ENCODE measurements at regions not wholly inside any gene's neighbourhood (a gene's known extent, or its start where the extent isn't known, plus 50 kb on each side); places are given as distances from the start of the nearest gene placed in this dataset.

- H3K36me3 ChIP-seq (ENCODE audit: control insufficient read depth in 3 of 3, insufficient read depth in 2 of 3, low read depth in 1 of 3, low read length in 3 of 3) = no peaks in the 10 kb centered on the region
- no peaks in the 10 kb centered on the region for H3K4me1 ChIP-seq (ENCODE audit: control insufficient read depth in 3 of 3, insufficient read depth in 2 of 3, low read depth in 1 of 3, low read length in 2 of 3)
- no peak overlapping the region for H3K27ac ChIP-seq (ENCODE audit: low read depth in 1 of 3, low read length in 2 of 3)
- no peaks in the 10 kb centered on the region for H3K9me3 ChIP-seq (ENCODE audit: control insufficient read depth in 2 of 2, insufficient read depth in 1 of 2, low read depth in 1 of 2, low read length in 1 of 2)
- no peak for FAIRE-seq
- WGBS, 3 donors = 77 to 86% (median 83%) methylated on average over 5 of the region's 5 CpGs
- DNase-seq = no peak
- H3K4me3 ChIP-seq (ENCODE audit: low read depth in 1 of 3, low read length in 3 of 3) = no peak overlapping the region
- H3K27me3 ChIP-seq (ENCODE audit: control insufficient read depth in 3 of 3, insufficient read depth in 3 of 3, low read length in 3 of 3) = no peaks in the 10 kb centered on the region
Observed at GRCh38 chr3:69500604-69501003, 114.7 kb upstream of the FRMD4B start.

- no peak overlapping the region for H3K4me3 ChIP-seq (ENCODE audit: low read depth in 1 of 3, low read length in 3 of 3)
- H3K36me3 ChIP-seq (ENCODE audit: control insufficient read depth in 3 of 3, insufficient read depth in 2 of 3, low read depth in 1 of 3, low read length in 3 of 3) = no peaks in the 10 kb centered on the region
- H3K9me3 ChIP-seq (ENCODE audit: control insufficient read depth in 2 of 2, insufficient read depth in 1 of 2, low read depth in 1 of 2, low read length in 1 of 2) = no peaks in the 10 kb centered on the region
- DNase-seq (no peak), FAIRE-seq (no peak)
- no peaks in the 10 kb centered on the region for H3K4me1 ChIP-seq (ENCODE audit: control insufficient read depth in 3 of 3, insufficient read depth in 2 of 3, low read depth in 1 of 3, low read length in 2 of 3)
- no peaks in the 10 kb centered on the region for H3K27me3 ChIP-seq (ENCODE audit: control insufficient read depth in 3 of 3, insufficient read depth in 3 of 3, low read length in 3 of 3)
- WGBS, 3 donors = 63 to 72% (median 67%) methylated on average over 9 of the region's 9 CpGs
- peak overlapping the region in 1 of 3 donors; percentile 1 for H3K27ac ChIP-seq (ENCODE audit: low read depth in 1 of 3, low read length in 2 of 3)
Observed at GRCh38 chr3:69499899-69500421, 114.1 kb upstream of the FRMD4B start.

- Histone ChIP-seq H3K4me1 (ENCODE audit: control insufficient read depth in 3 of 3, insufficient read depth in 2 of 3, low read depth in 1 of 3, low read length in 2 of 3) (no peaks in the 10 kb centered on the region), H3K27ac (ENCODE audit: low read depth in 1 of 3, low read length in 2 of 3) (no peak overlapping the region), H3K36me3 (ENCODE audit: control insufficient read depth in 3 of 3, insufficient read depth in 2 of 3, low read depth in 1 of 3, low read length in 3 of 3) (no peaks in the 10 kb centered on the region), H3K27me3 (ENCODE audit: control insufficient read depth in 3 of 3, insufficient read depth in 3 of 3, low read length in 3 of 3) (no peaks in the 10 kb centered on the region), H3K4me3 (ENCODE audit: low read depth in 1 of 3, low read length in 3 of 3) (no peak overlapping the region), H3K9me3 (ENCODE audit: control insufficient read depth in 2 of 2, insufficient read depth in 1 of 2, low read depth in 1 of 2, low read length in 1 of 2) (no peaks in the 10 kb centered on the region)
- no peak for FAIRE-seq
- DNase-seq = no peak
- 58 to 74% (median 70%) methylated on average over 3 of the region's 3 CpGs for WGBS, 3 donors
Observed at GRCh38 chr3:69499422-69499821, 113.5 kb upstream of the FRMD4B start.

- no peak for FAIRE-seq
Observed at GRCh38 chr3:69496856-69497255, 111.0 kb upstream of the FRMD4B start.

GRCh38 chr3:69494185-69494584, 108.3 kb upstream of the FRMD4B start:
- WGBS, 3 donors = 53 to 60% (median 58%) methylated on average over 3 of the region's 3 CpGs
- no peak overlapping the region for H3K27ac ChIP-seq (ENCODE audit: low read depth in 1 of 3, low read length in 2 of 3)
- FAIRE-seq = no peak
- H3K4me1 ChIP-seq (ENCODE audit: control insufficient read depth in 3 of 3, insufficient read depth in 2 of 3, low read depth in 1 of 3, low read length in 2 of 3) = no peaks in the 10 kb centered on the region
- no peak overlapping the region for H3K4me3 ChIP-seq (ENCODE audit: low read depth in 1 of 3, low read length in 3 of 3)
- H3K27me3 ChIP-seq (ENCODE audit: control insufficient read depth in 3 of 3, insufficient read depth in 3 of 3, low read length in 3 of 3) = peaks cover 0 to 2% (median 0%) of the 10 kb centered on the region in 3 donors
- no peaks in the 10 kb centered on the region for H3K9me3 ChIP-seq (ENCODE audit: control insufficient read depth in 2 of 2, insufficient read depth in 1 of 2, low read depth in 1 of 2, low read length in 1 of 2)
- H3K36me3 ChIP-seq (ENCODE audit: control insufficient read depth in 3 of 3, insufficient read depth in 2 of 3, low read depth in 1 of 3, low read length in 3 of 3) = no peaks in the 10 kb centered on the region
- no peak for DNase-seq

More at GRCh38 chr3:69496856-69497255, 111.0 kb upstream of the FRMD4B start:
- H3K4me3 ChIP-seq (ENCODE audit: low read depth in 1 of 3, low read length in 3 of 3) = no peak overlapping the region
- H3K27ac ChIP-seq (ENCODE audit: low read depth in 1 of 3, low read length in 2 of 3) = no peak overlapping the region
- DNase-seq = no peak
- H3K27me3 ChIP-seq (ENCODE audit: control insufficient read depth in 3 of 3, insufficient read depth in 3 of 3, low read length in 3 of 3) = no peaks in the 10 kb centered on the region
- no peaks in the 10 kb centered on the region for H3K9me3 ChIP-seq (ENCODE audit: control insufficient read depth in 2 of 2, insufficient read depth in 1 of 2, low read depth in 1 of 2, low read length in 1 of 2)
- no peaks in the 10 kb centered on the region for H3K4me1 ChIP-seq (ENCODE audit: control insufficient read depth in 3 of 3, insufficient read depth in 2 of 3, low read depth in 1 of 3, low read length in 2 of 3)
- WGBS, 3 donors = 93 to 96% (median 94%) methylated on average over 3 of the region's 3 CpGs
- H3K36me3 ChIP-seq (ENCODE audit: control insufficient read depth in 3 of 3, insufficient read depth in 2 of 3, low read depth in 1 of 3, low read length in 3 of 3) = no peaks in the 10 kb centered on the region

- WGBS, 3 donors = 70 to 93% (median 91%) methylated on average over 3 of the region's 3 CpGs
- FAIRE-seq = no peak
- no peaks in the 10 kb centered on the region for H3K9me3 ChIP-seq (ENCODE audit: control insufficient read depth in 2 of 2, insufficient read depth in 1 of 2, low read depth in 1 of 2, low read length in 1 of 2)
Observed at GRCh38 chr3:69493157-69493556, 107.3 kb upstream of the FRMD4B start.

GRCh38 chr3:69491975-69492374, 106.1 kb upstream of the FRMD4B start:
- H3K27me3 ChIP-seq (ENCODE audit: control insufficient read depth in 3 of 3, insufficient read depth in 3 of 3, low read length in 3 of 3) = peaks cover 0 to 2% (median 0%) of the 10 kb centered on the region in 3 donors
- 79 to 83% (median 80%) methylated on average over 6 of the region's 6 CpGs for WGBS, 3 donors
- H3K4me1 ChIP-seq (ENCODE audit: control insufficient read depth in 3 of 3, insufficient read depth in 2 of 3, low read depth in 1 of 3, low read length in 2 of 3) = no peaks in the 10 kb centered on the region
- H3K36me3 ChIP-seq (ENCODE audit: control insufficient read depth in 3 of 3, insufficient read depth in 2 of 3, low read depth in 1 of 3, low read length in 3 of 3) = no peaks in the 10 kb centered on the region
- H3K4me3 ChIP-seq (ENCODE audit: low read depth in 1 of 3, low read length in 3 of 3) = no peak overlapping the region
- H3K27ac ChIP-seq (ENCODE audit: low read depth in 1 of 3, low read length in 2 of 3) = no peak overlapping the region
- H3K9me3 ChIP-seq (ENCODE audit: control insufficient read depth in 2 of 2, insufficient read depth in 1 of 2, low read depth in 1 of 2, low read length in 1 of 2) = no peaks in the 10 kb centered on the region
- no peak for DNase-seq
- no peak for FAIRE-seq

More at GRCh38 chr3:69493157-69493556, 107.3 kb upstream of the FRMD4B start:
- DNase-seq = no peak
- Histone ChIP-seq H3K27me3 (ENCODE audit: control insufficient read depth in 3 of 3, insufficient read depth in 3 of 3, low read length in 3 of 3) (peaks cover 0 to 2% (median 0%) of the 10 kb centered on the region in 3 donors), H3K27ac (ENCODE audit: low read depth in 1 of 3, low read length in 2 of 3) (no peak overlapping the region), H3K36me3 (ENCODE audit: control insufficient read depth in 3 of 3, insufficient read depth in 2 of 3, low read depth in 1 of 3, low read length in 3 of 3) (no peaks in the 10 kb centered on the region), H3K4me1 (ENCODE audit: control insufficient read depth in 3 of 3, insufficient read depth in 2 of 3, low read depth in 1 of 3, low read length in 2 of 3) (no peaks in the 10 kb centered on the region), H3K4me3 (ENCODE audit: low read depth in 1 of 3, low read length in 3 of 3) (no peak overlapping the region)

GRCh38 chr3:69490971-69491370, 105.1 kb upstream of the FRMD4B start:
- H3K36me3 ChIP-seq (ENCODE audit: control insufficient read depth in 3 of 3, insufficient read depth in 2 of 3, low read depth in 1 of 3, low read length in 3 of 3) = no peaks in the 10 kb centered on the region
- H3K9me3 ChIP-seq (ENCODE audit: control insufficient read depth in 2 of 2, insufficient read depth in 1 of 2, low read depth in 1 of 2, low read length in 1 of 2) = no peaks in the 10 kb centered on the region
- H3K4me3 ChIP-seq (ENCODE audit: low read depth in 1 of 3, low read length in 3 of 3) = no peak overlapping the region
- no peak for DNase-seq
- FAIRE-seq = no peak
- no peaks in the 10 kb centered on the region for H3K4me1 ChIP-seq (ENCODE audit: control insufficient read depth in 3 of 3, insufficient read depth in 2 of 3, low read depth in 1 of 3, low read length in 2 of 3)
- WGBS, 3 donors = 63 to 74% (median 70%) methylated on average over 5 of the region's 5 CpGs
- peaks cover 0 to 2% (median 0%) of the 10 kb centered on the region in 3 donors for H3K27me3 ChIP-seq (ENCODE audit: control insufficient read depth in 3 of 3, insufficient read depth in 3 of 3, low read length in 3 of 3)
- no peak overlapping the region for H3K27ac ChIP-seq (ENCODE audit: low read depth in 1 of 3, low read length in 2 of 3)

GRCh38 chr3:69490235-69490634, 104.3 kb upstream of the FRMD4B start:
- H3K4me3 ChIP-seq (ENCODE audit: low read depth in 1 of 3, low read length in 3 of 3) = no peak overlapping the region
- H3K4me1 ChIP-seq (ENCODE audit: control insufficient read depth in 3 of 3, insufficient read depth in 2 of 3, low read depth in 1 of 3, low read length in 2 of 3) = no peaks in the 10 kb centered on the region
- no peaks in the 10 kb centered on the region for H3K9me3 ChIP-seq (ENCODE audit: control insufficient read depth in 2 of 2, insufficient read depth in 1 of 2, low read depth in 1 of 2, low read length in 1 of 2)
- H3K27me3 ChIP-seq (ENCODE audit: control insufficient read depth in 3 of 3, insufficient read depth in 3 of 3, low read length in 3 of 3) = peaks cover 0 to 2% (median 0%) of the 10 kb centered on the region in 3 donors
- no peaks in the 10 kb centered on the region for H3K36me3 ChIP-seq (ENCODE audit: control insufficient read depth in 3 of 3, insufficient read depth in 2 of 3, low read depth in 1 of 3, low read length in 3 of 3)
- WGBS, 3 donors = 23 to 44% (median 38%) methylated on average over 1 of the region's 1 CpG
- DNase-seq = no peak
- no peak overlapping the region for H3K27ac ChIP-seq (ENCODE audit: low read depth in 1 of 3, low read length in 2 of 3)
- no peak for FAIRE-seq

Measured in small intestine (tissue), 7 donors.